GM23338 (cell line): ENCODE measurements at regions not wholly inside any gene's neighbourhood (a gene's known extent, or its start where the extent isn't known, plus 50 kb on each side); places are given as distances from the start of the nearest gene placed in this dataset.

Experiments used
- ATAC-seq: fragments of 200-7000 bp; cut with Tn5 transposase; 3 replicates; pipeline ENCODE4 v1.9.1; 2020
- DNase-seq: peaks from one replicate; pipeline ENCODE4 v3.0.0-alpha.2; 2015; ENCODE audit warnings: low spot score
- H2AFZ ChIP-seq: fragments of 200-600 bp; sonication (generic); 2 replicates; pipeline ENCODE4 v1.8.0; 2016; ENCODE audit warnings: antibody characterized with exemption, mild to moderate bottlenecking, moderate library complexity
- H3F3A ChIP-seq: fragments of 200-600 bp; sonication (generic); replicated peaks from 2 replicates; pipeline ENCODE4 v1.8.0; 2017; ENCODE audit warnings: antibody characterized with exemption, mixed run types, low read depth
- H3K27ac ChIP-seq: fragments of 200-600 bp; sonication (generic); 2 replicates; pipeline ENCODE4 v1.6.1; 2016; ENCODE audit warnings: low read depth
- H3K27me3 ChIP-seq: fragments of 200-600 bp; sonication (generic); 2 replicates; pipeline ENCODE4 v1.8.0; 2016; ENCODE audit warnings: mild to moderate bottlenecking, mixed run types, moderate library complexity; ENCODE audit not compliant: insufficient read depth
- H3K36me3 ChIP-seq: fragments of 200-600 bp; sonication (generic); 2 replicates; pipeline ENCODE4 v1.8.0; 2016; ENCODE audit warnings: mild to moderate bottlenecking; ENCODE audit not compliant: insufficient read depth
- H3K4me1 ChIP-seq: fragments of 200-600 bp; sonication (generic); 2 replicates; pipeline ENCODE4 v1.8.0; 2016; ENCODE audit warnings: mild to moderate bottlenecking, moderate library complexity; ENCODE audit not compliant: insufficient read depth
- H3K4me2 ChIP-seq: fragments of 200-600 bp; sonication (generic); 2 replicates; pipeline ENCODE4 v1.7.1; 2017; ENCODE audit warnings: mixed run types
- H3K4me3 ChIP-seq: fragments of 200-600 bp; sonication (generic); 2 replicates; pipeline ENCODE4 v1.6.1; 2016; ENCODE audit warnings: mixed run types
- H3K79me2 ChIP-seq: fragments of 200-600 bp; sonication (generic); replicated peaks from 2 replicates; pipeline ENCODE4 v1.8.0; 2017; ENCODE audit warnings: mild to moderate bottlenecking; ENCODE audit not compliant: insufficient read depth
- H3K9me2 ChIP-seq: fragments of 200-600 bp; sonication (generic); 2 replicates; pipeline ENCODE4 v1.8.0; 2017; ENCODE audit not compliant: insufficient read depth
- H4K20me1 ChIP-seq: fragments of 200-600 bp; sonication (generic); replicated peaks from 2 replicates; pipeline ENCODE4 v1.8.0; 2017; ENCODE audit warnings: mild to moderate bottlenecking; ENCODE audit not compliant: insufficient read depth
- H3K27ac Mint-ChIP-seq: 2 replicates; pipeline ENCODE4 v1.8.0; 2020; ENCODE audit warnings: inconsistent platforms, mild to moderate bottlenecking, moderate library complexity, mixed read lengths
- H3K27me3 Mint-ChIP-seq: 3 replicates; pipeline ENCODE4 v1.8.0; 2022; ENCODE audit warnings: low read depth, mild to moderate bottlenecking, moderate library complexity, mixed read lengths, inconsistent platforms; ENCODE audit not compliant: insufficient read depth, poor library complexity
- H3K36me3 Mint-ChIP-seq: 3 replicates; pipeline ENCODE4 v1.8.0; 2021; ENCODE audit warnings: low read depth, mild to moderate bottlenecking, inconsistent platforms, moderate library complexity, mixed read lengths
- H3K4me1 Mint-ChIP-seq: 3 replicates; pipeline ENCODE4 v1.8.0; 2020; ENCODE audit warnings: mild to moderate bottlenecking, inconsistent platforms, mixed read lengths
- H3K4me3 Mint-ChIP-seq: 3 replicates; pipeline ENCODE4 v1.8.0; 2021; ENCODE audit warnings: moderate library complexity, mild to moderate bottlenecking, inconsistent platforms, mixed read lengths
- H3K9me3 Mint-ChIP-seq: 3 replicates; pipeline ENCODE4 v1.8.0; 2020; ENCODE audit warnings: moderate library complexity, mild to moderate bottlenecking, inconsistent platforms, mixed read lengths
- ETS1 ChIP-seq: IDR thresholded peaks from 2 replicates; pipeline ENCODE4 v1.6.1; 2016; ENCODE audit warnings: antibody characterized with exemption
- EZH2 ChIP-seq: fragments of 200-600 bp; sonication (generic); IDR thresholded peaks from one replicate; pipeline ENCODE4 v1.8.0; 2017; ENCODE audit warnings: antibody characterized with exemption, mild to moderate bottlenecking, low read depth; ENCODE audit not compliant: unreplicated experiment
- EZH2phosphoT487 ChIP-seq: fragments of 200-600 bp; sonication (generic); IDR thresholded peaks from one replicate; pipeline ENCODE4 v1.8.1; 2018; ENCODE audit warnings: antibody characterized with exemption; ENCODE audit not compliant: unreplicated experiment
- JUNB ChIP-seq: IDR thresholded peaks from one replicate; pipeline ENCODE4 v1.6.1; 2016; ENCODE audit warnings: antibody characterized with exemption; ENCODE audit not compliant: unreplicated experiment
- NANOG ChIP-seq: IDR thresholded peaks from 2 replicates; pipeline ENCODE4 v1.6.1; 2016; ENCODE audit warnings: antibody characterized with exemption, borderline replicate concordance
- POLR2AphosphoS5 ChIP-seq: IDR thresholded peaks from 2 replicates; pipeline ENCODE4 v1.6.1; 2016; ENCODE audit warnings: antibody characterized with exemption, low read depth
- REST ChIP-seq: IDR thresholded peaks from one replicate; pipeline ENCODE4 v1.6.1; 2018; ENCODE audit warnings: antibody characterized with exemption; ENCODE audit not compliant: unreplicated experiment

GRCh38 chr9:28927691-28928090 is 1354.4 kb upstream of the C9orf72 start:
- no peak for DNase-seq
- H3K4me3 ChIP-seq = no peak overlapping the region

GRCh38 chr9:28929433-28929832 is 1356.2 kb upstream of the C9orf72 start:
- no peaks in the 10 kb centered on the region for H3K36me3 ChIP-seq
- no peak for ATAC-seq
- H3K36me3 Mint-ChIP-seq = no peaks in the 10 kb centered on the region
- H3K4me3 ChIP-seq = no peak overlapping the region
- no peak overlapping the region for H3K27ac Mint-ChIP-seq
- no peak for DNase-seq
- H3F3A ChIP-seq = no peaks in the 10 kb centered on the region
- H3K4me1 ChIP-seq = peaks cover 23% of the 10 kb centered on the region
- H3K27me3 ChIP-seq = no peaks in the 10 kb centered on the region
- H3K4me3 Mint-ChIP-seq = no peak overlapping the region
- no peak overlapping the region for H3K27ac ChIP-seq
- no peak overlapping the region for H3K4me2 ChIP-seq
- H3K9me2 ChIP-seq = no peaks in the 10 kb centered on the region
- no peak for TF ChIP-seq JUNB
- TF ChIP-seq NANOG = no peak
- no peak for TF ChIP-seq EZH2
- no peak for TF ChIP-seq POLR2AphosphoS5
- TF ChIP-seq ETS1 = no peak
- peaks cover 2% of the 10 kb centered on the region for H3K27me3 Mint-ChIP-seq
- H2AFZ ChIP-seq = no peak overlapping the region
- no peaks in the 10 kb centered on the region for H3K79me2 ChIP-seq
- H4K20me1 ChIP-seq = no peaks in the 10 kb centered on the region
- peaks cover 32% of the 10 kb centered on the region for H3K4me1 Mint-ChIP-seq
- no peaks in the 10 kb centered on the region; the same call in 2 of the 3 replicates for H3K9me3 Mint-ChIP-seq

More at GRCh38 chr9:28927691-28928090, 1354.4 kb upstream of the C9orf72 start:
- Mint-ChIP-seq H3K27me3 (peaks cover 2% of the 10 kb centered on the region), H3K27ac (no peak overlapping the region), H3K4me3 (no peak overlapping the region), H3K36me3 (no peaks in the 10 kb centered on the region), H3K9me3 (no peaks in the 10 kb centered on the region; the same call in 2 of the 3 replicates), H3K4me1 (peaks cover 37% of the 10 kb centered on the region)
- Histone ChIP-seq H3K4me1 (peaks cover 31% of the 10 kb centered on the region), H2AFZ (no peak overlapping the region), H3K36me3 (no peaks in the 10 kb centered on the region), H4K20me1 (no peaks in the 10 kb centered on the region), H3F3A (no peaks in the 10 kb centered on the region), H3K27ac (no peak overlapping the region), H3K4me2 (no peak overlapping the region), H3K79me2 (no peaks in the 10 kb centered on the region), H3K9me2 (no peaks in the 10 kb centered on the region), H3K27me3 (no peaks in the 10 kb centered on the region)
- no peak for ATAC-seq
- no peak for TF ChIP-seq REST
- TF ChIP-seq EZH2phosphoT487 = no peak
